HG02678 (cell line): ENCODE measurements at regions not wholly inside any gene's neighbourhood (a gene's known extent, or its start where the extent isn't known, plus 50 kb on each side); places are given as distances from the start of the nearest gene placed in this dataset.
"Not testable (repeated sequence)": the region's sequence is repeated elsewhere in the genome, so short reads cannot be mapped to it uniquely, and the experiment has no call there.

ENCODE experiments used
- ATAC-seq: cut with Tn5 transposase; IDR thresholded peaks from one replicate; pipeline ENCODE4 v1.9.1; 2021; ENCODE audit warnings: mild to moderate bottlenecking, moderate library complexity; ENCODE audit not compliant: unreplicated experiment

GRCh38 chr2:242043538-242044312 lies 174.2 kb downstream of the RTP5 start:
- ATAC-seq = no peak

DNA sequence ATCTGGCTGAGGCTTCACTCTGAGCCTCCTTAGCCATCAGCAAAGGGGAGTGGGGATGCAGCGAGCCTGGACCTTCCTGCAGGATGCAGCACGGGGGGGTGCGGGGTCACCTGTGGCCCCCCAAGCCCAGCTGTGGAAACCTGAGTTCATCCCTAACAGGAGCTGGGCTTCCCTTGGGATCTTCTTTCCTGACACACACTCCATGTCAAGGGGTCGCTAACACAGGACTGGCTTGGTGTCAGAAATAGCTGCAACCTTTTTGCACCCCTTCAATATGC lies 174.7 kb downstream of the RTP5 start:
- ATAC-seq = no peak

GRCh38 chr2:242045596-242046144 lies 176.1 kb downstream of the RTP5 start:
- ATAC-seq = not testable (repeated sequence)

GRCh38 chr2:242046206-242046826 lies 176.8 kb downstream of the RTP5 start:
- no peak for ATAC-seq

DNA sequence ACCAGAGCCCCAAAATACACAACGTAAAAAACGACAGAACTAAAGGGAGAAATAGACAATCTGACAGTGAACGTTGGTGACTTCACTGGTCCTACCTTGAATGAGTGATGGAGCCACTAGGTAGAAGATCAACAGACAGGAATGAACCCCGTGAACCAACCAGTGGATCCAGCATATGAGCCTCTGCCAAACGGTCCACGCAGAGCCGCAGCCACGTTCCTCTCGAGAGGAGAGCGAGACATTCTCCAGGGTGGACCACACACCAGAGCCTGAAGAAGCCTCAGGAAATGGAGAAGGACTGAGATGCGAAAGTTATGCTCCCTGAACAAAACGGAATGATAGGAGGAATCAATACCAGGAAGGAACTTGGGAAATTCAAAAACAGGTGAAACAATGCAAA lies 178.4 kb downstream of the RTP5 start:
- no peak for ATAC-seq

- ATAC-seq = no peak
These were observed 178.9 kb downstream of the RTP5 start for GRCh38 chr2:242048479-242048878.

- not testable (repeated sequence) for ATAC-seq
These were observed 180.0 kb downstream of the RTP5 start for GRCh38 chr2:242049492-242049891.

GRCh38 chr2:242051463-242051862 lies 181.9 kb downstream of the RTP5 start:
- no peak for ATAC-seq

DNA sequence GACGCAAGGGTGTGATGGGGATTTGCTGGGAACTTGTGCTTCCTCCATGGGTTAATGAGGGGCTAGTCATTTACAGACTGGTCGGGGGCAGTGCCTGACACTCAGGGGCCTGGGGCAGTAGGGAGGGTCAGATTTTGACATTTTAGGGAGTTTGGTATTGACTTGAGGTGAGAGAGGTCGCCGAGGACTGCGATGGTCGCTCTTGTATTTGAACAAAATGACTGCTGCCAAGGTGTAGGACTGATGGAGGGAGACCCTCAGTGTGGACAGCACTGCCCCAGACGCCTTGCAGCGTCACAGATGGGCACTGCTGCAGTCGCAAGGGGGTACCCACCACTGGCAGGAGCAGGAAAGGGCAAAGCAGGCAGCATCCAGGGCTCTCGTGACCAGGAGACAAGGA lies 182.9 kb downstream of the RTP5 start:
- ATAC-seq = no peak

- no peak for ATAC-seq
These were observed 184.4 kb downstream of the RTP5 start for GRCh38 chr2:242053921-242054320.

DNA sequence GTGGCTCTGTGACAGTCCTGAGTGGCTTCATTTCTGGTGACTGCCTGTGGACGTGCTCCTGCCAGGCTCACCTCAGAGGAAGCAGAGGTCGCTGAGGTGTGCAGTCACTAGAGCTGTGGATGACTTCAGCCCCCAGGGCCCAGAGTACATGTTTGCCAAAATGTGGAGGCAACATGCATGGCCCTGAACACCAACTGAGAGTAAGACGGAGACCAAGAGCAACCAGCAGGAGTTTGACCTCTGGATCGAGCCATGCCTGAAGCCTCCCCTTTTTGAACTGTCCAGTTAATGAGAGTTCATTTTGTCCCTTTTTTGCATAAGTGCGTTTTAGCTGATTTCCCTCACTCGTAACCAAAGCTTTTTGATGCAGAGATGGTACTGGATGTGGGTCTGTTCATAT lies 184.9 kb downstream of the RTP5 start:
- ATAC-seq = no peak

DNA sequence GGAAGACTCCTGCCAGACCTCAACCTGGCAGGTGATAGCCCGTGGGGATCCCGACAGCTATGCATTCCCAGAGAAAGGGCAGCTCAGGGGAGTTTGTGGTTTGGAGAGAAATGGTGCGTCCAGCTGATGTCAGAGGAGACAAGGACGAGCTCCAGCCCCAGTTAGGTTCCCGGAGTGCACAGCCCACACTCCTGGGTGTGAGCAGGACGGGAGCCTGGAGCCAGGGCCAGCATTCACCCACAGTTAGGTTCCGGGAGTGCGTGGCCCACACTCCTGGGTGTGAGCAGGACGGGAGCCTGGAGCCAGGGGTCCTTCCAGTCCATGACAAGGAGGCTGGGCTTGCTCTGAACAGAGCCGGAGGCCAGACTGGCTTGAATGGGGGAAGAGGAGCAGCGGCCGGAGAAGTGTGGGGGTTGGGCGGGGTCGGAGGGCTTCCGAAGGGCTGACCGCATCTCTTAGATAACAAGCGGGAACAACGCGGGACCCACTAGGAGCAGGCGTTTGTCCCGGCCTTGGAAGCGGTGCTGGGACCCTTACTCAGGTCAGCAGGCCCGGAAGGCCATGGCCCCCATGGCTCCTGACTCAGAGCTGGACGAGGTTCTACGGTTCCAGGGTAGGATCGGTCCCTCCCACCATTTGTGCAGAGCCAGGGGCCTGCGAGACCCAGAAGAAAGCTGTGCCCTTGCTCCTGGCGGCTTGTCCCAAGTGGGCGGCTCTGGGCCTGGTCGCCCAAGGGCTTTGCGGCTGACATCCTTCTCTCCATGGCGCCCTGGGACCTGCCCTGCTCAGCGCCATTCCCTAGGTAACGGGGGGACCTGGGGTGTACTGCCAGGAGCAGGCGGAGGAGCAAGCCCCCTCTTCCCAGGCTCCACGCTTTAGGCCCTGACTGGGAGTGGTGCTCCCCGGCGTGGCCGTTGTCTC lies 185.6 kb downstream of the RTP5 start:
- ATAC-seq = no peak

GRCh38 chr2:242056026-242056425 lies 186.5 kb downstream of the RTP5 start:
- ATAC-seq = no peak

DNA sequence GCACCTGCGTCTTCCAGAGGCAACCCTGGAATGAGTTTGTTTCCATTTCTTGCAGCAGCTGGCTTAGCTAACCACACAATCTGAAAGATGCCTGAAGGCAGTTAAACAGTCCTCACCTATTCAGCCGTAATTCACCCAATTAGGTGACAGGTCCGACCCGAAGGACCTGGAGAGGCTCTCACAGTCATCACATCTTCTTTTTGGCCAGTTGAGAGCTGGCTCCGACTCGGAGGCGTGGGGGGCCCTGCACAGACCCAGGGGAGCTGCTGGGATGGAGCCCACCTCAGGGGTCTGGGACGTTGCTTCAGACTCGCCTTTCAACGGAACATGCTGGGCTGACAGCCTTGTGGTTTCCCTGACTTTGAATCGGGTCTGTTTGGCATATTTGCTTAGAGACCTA lies 187.3 kb downstream of the RTP5 start:
- ATAC-seq = no peak

DNA sequence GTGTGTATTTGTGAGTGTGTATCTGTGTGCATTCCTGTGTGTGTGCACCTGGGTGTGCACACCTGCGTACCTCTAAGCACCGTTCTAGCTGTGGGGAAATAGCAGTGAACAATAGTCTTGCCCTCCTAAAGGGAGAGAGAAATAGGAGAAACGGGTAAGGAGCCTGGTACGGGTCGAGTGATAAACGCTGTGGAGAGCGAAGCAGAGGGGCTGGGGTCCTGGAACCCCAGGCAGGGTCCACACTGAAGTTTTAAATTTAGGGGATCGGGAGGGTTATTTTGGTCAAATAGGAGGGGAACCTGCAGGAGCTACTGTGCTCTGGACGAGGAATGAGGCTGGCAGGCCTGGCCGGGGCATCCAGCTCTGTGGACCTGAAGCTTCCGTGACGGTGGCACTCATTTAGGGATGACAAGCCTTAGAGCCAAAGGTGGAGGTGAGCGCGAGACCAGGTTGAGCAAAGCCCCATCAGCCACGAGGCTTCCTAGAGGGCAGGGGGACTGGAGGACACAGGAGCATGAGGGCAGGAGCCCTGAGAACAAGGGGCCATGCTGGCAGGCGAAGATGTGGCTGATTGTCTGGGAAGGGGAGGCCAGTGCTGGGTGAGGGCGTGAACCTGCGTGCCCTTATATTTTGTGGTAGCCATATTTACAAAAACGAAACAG lies 188.0 kb downstream of the RTP5 start:
- no peak for ATAC-seq

GRCh38 chr2:242058116-242058680 lies 188.7 kb downstream of the RTP5 start:
- no peak for ATAC-seq

GRCh38 chr2:242059566-242059965 lies 190.0 kb downstream of the RTP5 start:
- no peak for ATAC-seq

GRCh38 chr2:242060212-242060835 lies 190.8 kb downstream of the RTP5 start:
- ATAC-seq = no peak

GRCh38 chr2:242061930-242062329 lies 192.4 kb downstream of the RTP5 start:
- ATAC-seq = not testable (repeated sequence)

DNA sequence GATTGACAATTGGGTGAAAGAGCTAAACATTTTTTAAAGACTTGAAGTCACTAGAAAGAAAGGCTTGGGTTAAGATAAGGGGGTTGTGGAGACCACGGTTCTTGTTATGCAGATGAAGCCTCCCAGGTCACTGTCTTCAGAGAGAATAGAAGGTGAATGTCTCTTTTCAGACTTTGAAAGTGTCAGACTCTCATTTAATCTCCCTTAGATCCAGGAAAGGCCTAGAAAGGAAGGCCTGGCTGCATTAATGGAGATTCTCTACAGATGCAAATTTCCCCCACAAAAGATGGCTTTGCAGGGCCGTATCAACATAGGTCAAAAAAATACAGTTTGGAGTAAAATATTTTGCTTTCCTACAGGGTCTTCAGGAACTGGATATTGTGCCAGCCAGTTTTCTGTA lies 193.9 kb downstream of the RTP5 start:
- ATAC-seq = no peak
